ENCODE measurements at regions not wholly inside any gene's neighbourhood (a gene's known extent, or its start where the extent isn't known, plus 50 kb on each side); places are given as distances from the start of the nearest gene placed in this dataset.

- Histone ChIP-seq H3K36me3 (peaks cover 0 to 12% of the 10 kb centered on the region in 2 donors), H3K27me3 (no peaks in the 10 kb centered on the region), H3K4me1 (peaks cover 3 to 46% (median 14%) of the 10 kb centered on the region in 3 donors), H3K4me3 (no peak overlapping the region), H3K27ac (no peak overlapping the region), H3K9me3 (no peaks in the 10 kb centered on the region)
- ATAC-seq = no peak
- no peak for TF ChIP-seq POLR2A (IDR thresholded peaks at IDR 0.05)
- no peak for TF ChIP-seq EP300 (IDR thresholded peaks at IDR 0.05)
- 82 to 100% methylated on average over 1 of the region's 1 CpG for WGBS, 2 donors (ENCODE audit: low coverage in 1 of 2)
Measured at GRCh38 chr14:73795974-73796373, 55.7 kb upstream of the PTGR2 start.

GRCh38 chr14:73795466-73795865, 56.2 kb upstream of the PTGR2 start:
- TF ChIP-seq EP300 (IDR thresholded peaks at IDR 0.05) (no peak), POLR2AphosphoS5 (IDR thresholded peaks at IDR 0.05) (no peak), CTCF (IDR thresholded peaks at IDR 0.05) (no peak), POLR2A (IDR thresholded peaks at IDR 0.05) (no peak)
- peaks cover 5 to 51% (median 19%) of the 10 kb centered on the region in 3 donors for H3K4me1 ChIP-seq
- 80 to 96% methylated on average over 2 to 3 of the region's 3 CpGs for WGBS, 2 donors (ENCODE audit: low coverage in 1 of 2)
- ATAC-seq = peak; percentile 1
- no peaks in the 10 kb centered on the region for H3K27me3 ChIP-seq
- peaks cover 0 to 7% of the 10 kb centered on the region in 2 donors for H3K36me3 ChIP-seq
- H3K4me3 ChIP-seq = no peak overlapping the region
- H3K27ac ChIP-seq = peak overlapping the region; percentile 75 to 100 (median 86)
- no peaks in the 10 kb centered on the region for H3K9me3 ChIP-seq

GRCh38 chr14:73794146-73794545, 57.5 kb upstream of the PTGR2 start:
- Histone ChIP-seq H3K4me1 (peaks cover 13 to 64% (median 27%) of the 10 kb centered on the region in 3 donors), H3K4me3 (no peak overlapping the region), H3K27me3 (no peaks in the 10 kb centered on the region), H3K9me3 (no peaks in the 10 kb centered on the region), H3K27ac (peak overlapping the region; percentile 75 to 100 (median 86)), H3K36me3 (no peaks in the 10 kb centered on the region)
- ATAC-seq = no peak
- 46 to 56% methylated on average over 1 of the region's 1 CpG for WGBS, 2 donors (ENCODE audit: low coverage in 1 of 2)
- TF ChIP-seq POLR2AphosphoS5 (IDR thresholded peaks at IDR 0.05) (no peak), CTCF (IDR thresholded peaks at IDR 0.05) (no peak), EP300 (IDR thresholded peaks at IDR 0.05) (no peak), POLR2A (IDR thresholded peaks at IDR 0.05) (no peak)

- Histone ChIP-seq H3K36me3 (no peaks in the 10 kb centered on the region), H3K4me1 (peaks cover 18 to 80% (median 38%) of the 10 kb centered on the region in 3 donors), H3K4me3 (no peak overlapping the region), H3K27me3 (no peaks in the 10 kb centered on the region), H3K9me3 (no peaks in the 10 kb centered on the region), H3K27ac (peak overlapping the region in 3 of 4 donors; percentile 7 to 100 (median 99))
- TF ChIP-seq EP300 (IDR thresholded peaks at IDR 0.05) (no peak), POLR2AphosphoS5 (IDR thresholded peaks at IDR 0.05) (no peak), CTCF (IDR thresholded peaks at IDR 0.05) (no peak), POLR2A (IDR thresholded peaks at IDR 0.05) (no peak)
- ATAC-seq = no peak
- WGBS, 2 donors (ENCODE audit: low coverage in 1 of 2) = 85 to 94% methylated on average over 3 to 4 of the region's 4 CpGs
Measured at GRCh38 chr14:73792481-73792880, 59.1 kb upstream of the PTGR2 start.

- peak; percentile 60 for ATAC-seq
- peak overlapping the region in 1 of 2 donors; percentile 5 for H3K4me3 ChIP-seq
- H3K27ac ChIP-seq = peak overlapping the region; percentile 96 to 100 (median 99)
- H3K9me3 ChIP-seq = no peaks in the 10 kb centered on the region
- H3K27me3 ChIP-seq = no peaks in the 10 kb centered on the region
- WGBS, 2 donors (ENCODE audit: low coverage in 1 of 2) = 5 to 8% methylated on average over 8 to 9 of the region's 10 CpGs
- TF ChIP-seq CTCF (IDR thresholded peaks at IDR 0.05) (no peak), POLR2AphosphoS5 (IDR thresholded peaks at IDR 0.05) (peak; percentile 94), EP300 (IDR thresholded peaks at IDR 0.05) (peak; percentile 85), POLR2A (IDR thresholded peaks at IDR 0.05) (peak; percentile 18 to 64)
- peaks cover 17 to 84% (median 37%) of the 10 kb centered on the region in 3 donors for H3K4me1 ChIP-seq
- H3K36me3 ChIP-seq = no peaks in the 10 kb centered on the region
Measured at GRCh38 chr14:73789989-73790581, 61.5 kb upstream of the PTGR2 start.
